NCI-H187 (cell line): ENCODE measurements at regions not wholly inside any gene's neighbourhood (a gene's known extent, or its start where the extent isn't known, plus 50 kb on each side); places are given as distances from the start of the nearest gene placed in this dataset.
"Not testable (repeated sequence)": the region's sequence is repeated elsewhere in the genome, so short reads cannot be mapped to it uniquely, and the experiment has no call there.

Experiments
- DNase-seq, 2 experiments: peaks; one replicate each; lab custom pipeline; 2025; lab: John Stamatoyannopoulos, UW

DNA sequence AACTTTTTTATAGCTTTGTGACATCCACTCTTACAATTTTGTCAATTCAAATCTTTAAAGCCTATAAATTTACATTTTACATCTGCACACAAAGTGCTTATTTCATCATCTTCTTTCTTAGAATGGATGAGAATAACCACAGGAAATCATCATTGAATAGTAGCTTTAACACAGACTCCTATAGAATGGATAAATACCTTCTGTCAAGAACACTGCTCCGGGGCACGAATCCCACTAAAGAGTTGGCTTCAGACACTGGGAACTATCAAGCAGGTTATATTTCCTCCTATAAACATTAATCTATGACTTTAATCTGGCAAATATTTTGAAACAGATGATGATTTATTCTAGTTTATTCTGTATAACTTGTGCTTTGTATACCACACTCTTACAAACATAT, 269.7 kb upstream of the TPK1 start:
- DNase-seq = no peak

GRCh38 chr7:145104400-145104799, 268.5 kb upstream of the TPK1 start:
- DNase-seq = no peak

- not testable (repeated sequence) for DNase-seq
Observed at GRCh38 chr7:145102199-145102598, 266.3 kb upstream of the TPK1 start.

DNA sequence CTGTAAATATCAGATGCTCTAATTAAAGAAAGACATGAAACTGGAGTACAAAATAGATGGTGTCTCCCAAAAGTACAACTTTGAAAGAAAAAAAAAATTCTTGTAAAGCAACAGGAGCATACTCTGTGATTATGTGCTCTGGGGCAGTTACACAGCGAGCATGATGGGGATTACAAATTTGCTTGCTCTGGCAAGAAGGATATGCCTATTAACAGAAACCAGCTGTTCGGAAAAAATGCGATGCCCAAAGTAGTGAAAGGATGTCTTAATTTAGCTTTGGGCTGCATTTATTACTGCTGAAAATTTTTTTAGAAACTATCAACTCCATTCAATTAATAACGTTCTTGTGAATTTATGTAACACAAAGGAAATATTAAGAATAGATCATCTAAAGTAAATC, 256.9 kb upstream of the TPK1 start:
- DNase-seq = no peak

- no peak for DNase-seq
Observed at GRCh38 chr7:145088111-145088745, 252.4 kb upstream of the TPK1 start.

DNA sequence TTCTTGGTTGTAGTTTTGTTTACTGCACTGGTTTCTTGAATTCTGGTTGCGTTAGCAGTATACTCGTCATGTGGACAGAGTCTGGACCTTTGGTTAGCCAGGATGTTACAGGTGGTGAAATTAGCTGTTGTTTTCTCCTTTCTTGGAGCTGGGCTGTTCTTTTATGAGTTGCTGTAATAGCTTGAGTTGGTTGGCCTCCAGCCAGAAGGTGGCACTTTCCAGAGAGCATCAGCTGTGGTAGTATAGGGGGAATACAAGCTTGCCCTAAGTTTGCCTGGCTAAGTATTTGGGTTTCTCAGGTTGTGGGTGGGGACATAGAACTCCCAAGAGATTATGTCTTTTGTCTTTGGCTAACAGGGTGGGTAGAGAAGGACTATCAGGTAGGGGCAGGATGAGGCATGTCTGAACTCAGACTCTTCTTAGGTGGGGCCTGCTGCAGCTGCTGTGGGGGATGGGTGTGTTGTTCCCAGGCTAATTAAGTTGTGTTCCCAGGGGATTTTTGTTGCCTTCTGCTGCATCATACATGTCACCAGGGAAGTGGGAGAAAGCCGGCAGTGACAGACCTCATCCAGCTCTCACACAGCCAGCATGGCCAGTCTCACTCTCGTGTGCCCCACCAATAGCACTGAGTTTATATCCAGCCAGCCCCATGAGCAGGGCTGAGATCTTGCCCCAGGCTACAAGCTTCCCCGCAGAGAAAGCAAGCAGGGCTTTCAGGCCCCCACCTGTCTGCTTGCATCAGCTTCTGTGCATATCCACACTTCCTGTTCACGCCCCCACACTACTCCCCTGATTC, 246.7 kb upstream of the TPK1 start:
- DNase-seq = peak; percentile 40 to 50

DNA sequence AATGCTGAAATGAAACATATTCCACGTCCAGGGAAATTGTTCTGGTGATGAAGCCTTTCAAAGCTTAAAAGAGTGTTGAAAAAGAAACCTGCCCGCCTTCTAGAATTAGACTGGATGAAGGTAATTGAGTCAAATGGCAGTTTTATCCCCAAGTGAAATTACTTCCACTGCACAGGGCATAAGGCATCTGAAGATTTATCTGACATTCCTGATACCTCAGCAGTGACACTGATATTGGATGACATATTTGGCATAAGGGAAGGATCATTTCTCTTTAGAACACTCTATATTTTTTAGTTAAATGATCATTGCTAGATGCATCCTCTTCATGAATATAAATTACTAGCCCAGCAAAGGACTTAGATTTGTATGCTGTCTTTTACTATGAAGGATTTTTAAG, 229.6 kb upstream of the TPK1 start:
- DNase-seq = no peak

- DNase-seq = no peak
Observed at GRCh38 chr7:145064114-145064513, 228.3 kb upstream of the TPK1 start.

DNA sequence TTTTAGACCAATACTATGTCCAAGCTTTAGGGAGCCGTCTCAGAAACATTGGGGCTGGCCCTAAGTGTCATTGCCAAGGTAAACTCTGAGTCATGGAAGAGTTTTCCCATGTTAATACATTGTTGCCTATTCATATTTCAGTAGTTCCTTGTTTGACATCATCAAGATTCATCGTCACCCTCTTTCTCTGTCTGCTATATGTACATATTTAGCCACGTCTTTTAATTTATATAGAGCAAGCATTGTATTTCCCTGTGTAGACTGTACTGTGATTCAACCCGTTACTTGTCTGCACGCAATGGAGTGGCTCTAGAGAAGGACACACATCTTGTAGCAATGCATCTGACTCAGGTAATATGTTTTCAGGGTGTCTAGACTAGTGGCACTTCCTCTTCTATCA, 217.9 kb upstream of the TPK1 start:
- no peak for DNase-seq

DNA sequence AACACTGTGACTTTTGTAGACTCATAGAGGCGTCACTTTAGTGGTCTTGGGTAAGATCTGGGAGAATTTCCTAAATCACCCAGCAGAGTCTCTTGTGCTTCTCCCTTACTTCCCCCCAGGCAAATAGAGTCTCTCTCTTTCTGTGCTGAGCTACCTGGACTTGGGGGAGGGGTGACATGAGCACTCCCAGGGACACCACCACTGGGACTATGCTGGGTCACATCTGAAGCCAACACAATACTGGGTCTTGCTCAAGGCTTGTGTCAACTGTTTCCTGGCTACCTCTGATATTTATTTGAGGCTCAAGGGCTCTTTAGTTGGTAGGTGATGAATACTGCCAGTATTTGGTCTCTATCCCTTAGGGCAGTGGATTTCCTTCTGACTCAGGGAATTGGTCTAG, 214.6 kb upstream of the TPK1 start:
- DNase-seq = no peak

DNA sequence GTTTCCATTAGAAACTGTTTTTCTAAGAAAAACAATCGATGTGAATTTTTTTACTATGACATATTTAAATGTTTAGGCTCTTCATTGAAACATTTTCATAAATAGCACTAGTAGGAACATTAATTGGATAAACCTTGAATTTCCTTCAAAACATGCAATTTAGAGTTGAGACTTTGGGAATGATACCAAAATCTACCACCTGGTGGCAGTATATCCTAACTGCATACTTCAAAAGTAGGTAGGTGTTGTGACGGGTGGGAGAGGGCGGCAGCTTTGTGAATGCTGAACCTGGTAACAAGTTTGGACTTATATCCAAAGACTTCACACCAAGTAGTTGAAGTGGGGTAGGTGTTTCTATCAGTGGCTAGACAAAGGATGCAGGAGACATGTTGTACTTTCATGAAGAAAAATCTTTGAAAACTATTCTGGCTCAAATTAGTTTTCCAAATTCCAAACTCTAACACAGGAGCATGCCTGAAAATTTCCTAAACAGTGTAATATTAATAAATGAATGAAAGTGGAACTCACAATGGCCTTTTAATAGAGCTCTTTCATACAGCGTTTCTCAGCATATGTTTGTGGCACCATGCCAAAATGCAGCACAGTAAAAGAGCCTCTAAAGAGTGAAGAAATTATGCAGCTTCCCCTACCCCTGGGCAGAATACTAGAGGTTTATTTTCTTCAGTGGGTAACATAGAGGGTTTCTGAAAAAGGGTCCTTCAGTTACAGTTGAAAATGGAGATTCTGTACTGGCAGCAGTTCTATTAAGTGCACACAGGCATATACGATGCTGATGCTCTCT, 201.0 kb upstream of the TPK1 start:
- DNase-seq = peak; percentile 5 to 11

GRCh38 chr7:145031162-145031561, 195.3 kb upstream of the TPK1 start:
- DNase-seq = no peak

GRCh38 chr7:145030754-145031153, 194.9 kb upstream of the TPK1 start:
- DNase-seq = no peak

DNA sequence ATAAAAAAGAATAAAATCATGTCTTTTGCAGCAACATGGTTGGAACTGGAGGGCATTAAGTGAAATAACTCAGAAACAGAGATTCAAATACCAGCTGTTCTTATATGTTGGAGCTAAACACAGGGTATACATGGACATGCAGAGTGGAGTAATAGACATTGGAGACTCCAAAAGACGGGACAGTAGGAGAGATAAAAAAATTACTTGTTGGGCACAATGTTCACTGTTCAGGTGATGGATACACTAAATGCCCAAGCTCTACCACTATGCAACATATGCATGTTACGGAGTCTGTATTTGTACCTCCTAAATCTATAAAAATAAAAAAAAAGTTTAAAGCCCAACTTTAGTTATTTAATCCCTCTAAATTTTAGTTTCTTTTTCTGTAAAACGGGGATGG, 184.6 kb upstream of the TPK1 start:
- no peak for DNase-seq

GRCh38 chr7:145016068-145016467, 180.2 kb upstream of the TPK1 start:
- DNase-seq = no peak

- no peak for DNase-seq
Observed at GRCh38 chr7:145009876-145010275, 174.0 kb upstream of the TPK1 start.

DNA sequence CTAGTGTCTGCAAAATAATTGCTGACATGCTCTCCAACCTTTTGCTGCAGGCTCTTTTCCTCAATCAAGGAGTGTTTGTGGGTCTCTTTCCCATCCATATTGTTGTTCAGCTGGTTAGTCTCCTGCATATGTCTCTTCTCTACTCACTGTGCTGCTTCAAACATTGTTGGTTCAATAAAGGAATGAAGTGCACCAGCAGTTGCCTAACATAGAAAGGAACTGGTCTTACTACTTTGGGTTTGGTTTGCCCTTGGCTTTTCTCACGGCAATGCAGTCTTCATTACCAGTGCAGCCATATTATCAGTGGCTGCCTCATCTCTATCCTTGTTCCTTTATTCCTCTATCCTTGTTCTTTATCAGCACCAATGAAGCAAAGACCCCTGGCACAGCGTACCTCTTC, 169.7 kb upstream of the TPK1 start:
- DNase-seq = no peak

GRCh38 chr7:144997512-144997911, 161.7 kb upstream of the TPK1 start:
- DNase-seq = no peak

GRCh38 chr7:144995495-144995894, 159.6 kb upstream of the TPK1 start:
- DNase-seq = no peak

DNA sequence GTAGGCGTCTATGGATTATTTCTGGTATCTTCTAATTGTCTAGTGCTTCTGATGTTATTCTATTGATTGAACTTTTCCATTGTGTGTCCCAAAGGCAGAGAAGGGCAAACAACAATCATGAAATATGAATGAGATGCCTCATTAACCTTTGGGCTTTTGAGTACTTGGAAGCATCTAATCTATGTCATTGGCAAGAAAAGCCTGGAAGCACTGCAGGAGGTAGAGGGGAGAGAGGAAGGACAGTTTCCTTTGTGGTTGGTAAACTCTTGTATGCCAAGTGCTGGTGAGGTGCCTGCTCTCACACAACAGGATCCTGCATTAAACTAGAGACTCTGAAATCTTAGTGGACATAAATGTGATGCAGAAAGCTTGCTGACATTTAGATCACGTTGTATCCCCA, 155.2 kb upstream of the TPK1 start:
- DNase-seq = no peak

GRCh38 chr7:144987686-144988085, 151.8 kb upstream of the TPK1 start:
- DNase-seq = no peak

GRCh38 chr7:144982133-144982532, 146.3 kb upstream of the TPK1 start:
- no peak for DNase-seq

GRCh38 chr7:144975882-144976281, 140.0 kb upstream of the TPK1 start:
- DNase-seq = no peak
